Thyroid gland (tissue), 4 donors: ENCODE measurements at regions not wholly inside any gene's neighbourhood (a gene's known extent, or its start where the extent isn't known, plus 50 kb on each side); places are given as distances from the start of the nearest gene placed in this dataset.

Experiments used
- CTCF ChIP-seq, 6 experiments: fragments of 200-600 bp in 3 of 6; fragments of 450-650 bp in 3 of 6; sonication (generic) in 3 of 6; IDR thresholded peaks; one replicate each; pipeline ENCODE4 v1.5.1; 2016 to 2019; ENCODE audit warnings: antibody characterized with exemption in 6 of 6, mild to moderate bottlenecking in 2 of 6, inconsistent platforms in 1 of 6, moderate library complexity in 1 of 6
- POLR2A ChIP-seq, 2 donors: fragments of 450-650 bp; IDR thresholded peaks; one replicate each; pipeline ENCODE4 v1.6.1; 2017; ENCODE audit warnings: antibody characterized with exemption in 2 of 2, mild to moderate bottlenecking in 2 of 2, moderate library complexity in 1 of 2

GRCh38 chr11:133635244-133635739 lies 103.0 kb upstream of the OPCML start:
- TF ChIP-seq CTCF (IDR thresholded peaks at IDR 0.05) (no peak), POLR2A (IDR thresholded peaks at IDR 0.05) (no peak)
